GM12878 (cell line): ENCODE measurements at regions not wholly inside any gene's neighbourhood (a gene's known extent, or its start where the extent isn't known, plus 50 kb on each side); places are given as distances from the start of the nearest gene placed in this dataset.

ENCODE experiments used
- CHD4 ChIP-seq: fragments of 200-600 bp; sonication (generic); IDR thresholded peaks from 2 replicates; pipeline ENCODE4 v1.6.1; 2016; ENCODE audit warnings: mild to moderate bottlenecking
- CTCF ChIP-seq, 3 experiments: IDR thresholded peaks in 2 of 3; conservative IDR thresholded peaks in 1 of 3; 2 replicates each; pipeline ENCODE4 v1.5.1; 2011; ENCODE audit warnings: low read depth in 3 of 3, low read length in 3 of 3, mild to moderate bottlenecking in 3 of 3, control low read depth in 2 of 3, moderate library complexity in 2 of 3, inconsistent platforms in 1 of 3, mixed read lengths in 1 of 3; ENCODE audit not compliant: control insufficient read depth in 2 of 3, insufficient read depth in 1 of 3; ENCODE audit errors: extremely low read depth in 1 of 3
- POLR2A ChIP-seq: IDR thresholded peaks from 2 replicates; pipeline ENCODE4 v1.6.1; 2011; ENCODE audit warnings: low read depth, mild to moderate bottlenecking, low read length
- POLR2AphosphoS5 ChIP-seq: IDR thresholded peaks from 2 replicates; pipeline ENCODE4 v1.6.1; 2011; ENCODE audit warnings: mild to moderate bottlenecking, low read length, inconsistent platforms
- TCF12 ChIP-seq: IDR thresholded peaks from 2 replicates; pipeline ENCODE4 v1.6.1; 2011; ENCODE audit warnings: low read depth, mild to moderate bottlenecking, low read length
- TF ChIP-seq, protein P1 (sequence below): IDR thresholded peaks from 2 replicates; pipeline ENCODE4 v1.6.1; 2012; ENCODE audit warnings: low read depth, low read length, improper control_type of control experiment
- TF ChIP-seq, protein P2 (sequence below): IDR thresholded peaks from 2 replicates; pipeline ENCODE4 v1.6.1; 2012; ENCODE audit warnings: mild to moderate bottlenecking, low read depth, low read length

- TF ChIP-seq CHD4 = no peak
- TF ChIP-seq POLR2AphosphoS5 = no peak
- TF ChIP-seq, protein P1, sequence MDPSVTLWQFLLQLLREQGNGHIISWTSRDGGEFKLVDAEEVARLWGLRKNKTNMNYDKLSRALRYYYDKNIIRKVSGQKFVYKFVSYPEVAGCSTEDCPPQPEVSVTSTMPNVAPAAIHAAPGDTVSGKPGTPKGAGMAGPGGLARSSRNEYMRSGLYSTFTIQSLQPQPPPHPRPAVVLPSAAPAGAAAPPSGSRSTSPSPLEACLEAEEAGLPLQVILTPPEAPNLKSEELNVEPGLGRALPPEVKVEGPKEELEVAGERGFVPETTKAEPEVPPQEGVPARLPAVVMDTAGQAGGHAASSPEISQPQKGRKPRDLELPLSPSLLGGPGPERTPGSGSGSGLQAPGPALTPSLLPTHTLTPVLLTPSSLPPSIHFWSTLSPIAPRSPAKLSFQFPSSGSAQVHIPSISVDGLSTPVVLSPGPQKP = no peak
- TF ChIP-seq CTCF (IDR thresholded peaks at IDR 0.05 in 2 of 3, conservative IDR thresholded peaks at IDR 0.05 in 1 of 3; ENCODE audit: control insufficient read depth in 2 of 3, extremely low read depth in 1 of 3, insufficient read depth in 1 of 3, low read depth in 3 of 3, low read length in 3 of 3) = no peak
- TF ChIP-seq POLR2A = no peak
- TF ChIP-seq, protein P2, sequence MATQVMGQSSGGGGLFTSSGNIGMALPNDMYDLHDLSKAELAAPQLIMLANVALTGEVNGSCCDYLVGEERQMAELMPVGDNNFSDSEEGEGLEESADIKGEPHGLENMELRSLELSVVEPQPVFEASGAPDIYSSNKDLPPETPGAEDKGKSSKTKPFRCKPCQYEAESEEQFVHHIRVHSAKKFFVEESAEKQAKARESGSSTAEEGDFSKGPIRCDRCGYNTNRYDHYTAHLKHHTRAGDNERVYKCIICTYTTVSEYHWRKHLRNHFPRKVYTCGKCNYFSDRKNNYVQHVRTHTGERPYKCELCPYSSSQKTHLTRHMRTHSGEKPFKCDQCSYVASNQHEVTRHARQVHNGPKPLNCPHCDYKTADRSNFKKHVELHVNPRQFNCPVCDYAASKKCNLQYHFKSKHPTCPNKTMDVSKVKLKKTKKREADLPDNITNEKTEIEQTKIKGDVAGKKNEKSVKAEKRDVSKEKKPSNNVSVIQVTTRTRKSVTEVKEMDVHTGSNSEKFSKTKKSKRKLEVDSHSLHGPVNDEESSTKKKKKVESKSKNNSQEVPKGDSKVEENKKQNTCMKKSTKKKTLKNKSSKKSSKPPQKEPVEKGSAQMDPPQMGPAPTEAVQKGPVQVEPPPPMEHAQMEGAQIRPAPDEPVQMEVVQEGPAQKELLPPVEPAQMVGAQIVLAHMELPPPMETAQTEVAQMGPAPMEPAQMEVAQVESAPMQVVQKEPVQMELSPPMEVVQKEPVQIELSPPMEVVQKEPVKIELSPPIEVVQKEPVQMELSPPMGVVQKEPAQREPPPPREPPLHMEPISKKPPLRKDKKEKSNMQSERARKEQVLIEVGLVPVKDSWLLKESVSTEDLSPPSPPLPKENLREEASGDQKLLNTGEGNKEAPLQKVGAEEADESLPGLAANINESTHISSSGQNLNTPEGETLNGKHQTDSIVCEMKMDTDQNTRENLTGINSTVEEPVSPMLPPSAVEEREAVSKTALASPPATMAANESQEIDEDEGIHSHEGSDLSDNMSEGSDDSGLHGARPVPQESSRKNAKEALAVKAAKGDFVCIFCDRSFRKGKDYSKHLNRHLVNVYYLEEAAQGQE = no peak
- no peak for TF ChIP-seq TCF12
Measured at GRCh38 chr7:8963722-8964121, 530.3 kb downstream of the NXPH1 start.
